Central memory CD8-positive, alpha-beta T cell (primary cell): ENCODE measurements at regions not wholly inside any gene's neighbourhood (a gene's known extent, or its start where the extent isn't known, plus 50 kb on each side); places are given as distances from the start of the nearest gene placed in this dataset.
"Not testable (repeated sequence)": the region's sequence is repeated elsewhere in the genome, so short reads cannot be mapped to it uniquely, and the experiment has no call there.

Experiments used
- ATAC-seq: fragments of 150-1000 bp; cut with Tn5 transposase; replicated peaks from 2 replicates; pipeline ENCODE4 v1.10.0; 2022; ENCODE audit warnings: mild to moderate bottlenecking, moderate FRiP score, moderate number of reproducible peaks; ENCODE audit not compliant: poor library complexity, severe bottlenecking; ENCODE audit errors: extremely low read depth
- DNase-seq, 2 donors: peaks; one replicate each; pipeline ENCODE4 v3.0.0; 2021; ENCODE audit warnings: low spot score in 2 of 2
- H3K27ac Mint-ChIP-seq: one replicate; pipeline ENCODE4 v1.8.0; 2022; ENCODE audit warnings: low read depth, mild to moderate bottlenecking, moderate library complexity, mixed read lengths
- H3K27me3 Mint-ChIP-seq: one replicate; pipeline ENCODE4 v1.8.0; 2022; ENCODE audit warnings: mixed read lengths
- H3K36me3 Mint-ChIP-seq: one replicate; pipeline ENCODE4 v1.8.0; 2022; ENCODE audit warnings: mild to moderate bottlenecking, moderate library complexity, mixed read lengths; ENCODE audit not compliant: insufficient read depth
- H3K4me1 Mint-ChIP-seq: one replicate; pipeline ENCODE4 v1.8.0; 2022; ENCODE audit warnings: mixed read lengths
- H3K4me3 Mint-ChIP-seq: one replicate; pipeline ENCODE4 v1.8.0; 2022; ENCODE audit warnings: mild to moderate bottlenecking, moderate library complexity, mixed read lengths
- H3K9me3 Mint-ChIP-seq: one replicate; pipeline ENCODE4 v1.8.0; 2022; ENCODE audit warnings: mixed read lengths

GRCh38 chr22:42194104-42194851, 63.7 kb upstream of the CYP2D6 start:
- Mint-ChIP-seq H3K27ac (no peak overlapping the region), H3K4me3 (no peak overlapping the region), H3K4me1 (peaks cover 39% of the 10 kb centered on the region), H3K36me3 (peaks cover 4% of the 10 kb centered on the region), H3K9me3 (no peaks in the 10 kb centered on the region), H3K27me3 (no peaks in the 10 kb centered on the region)
- no peak for DNase-seq
- no peak for ATAC-seq

- Mint-ChIP-seq H3K4me1 (peaks cover 54% of the 10 kb centered on the region), H3K4me3 (no peak overlapping the region), H3K27me3 (no peaks in the 10 kb centered on the region), H3K36me3 (peaks cover 6% of the 10 kb centered on the region), H3K27ac (no peak overlapping the region), H3K9me3 (no peaks in the 10 kb centered on the region)
- DNase-seq (no peak), ATAC-seq (no peak)
Measured at GRCh38 chr22:42192547-42192946, 61.9 kb upstream of the CYP2D6 start.

GRCh38 chr22:42190274-42190673, 59.7 kb upstream of the CYP2D6 start:
- Mint-ChIP-seq H3K4me1 (peaks cover 67% of the 10 kb centered on the region), H3K9me3 (no peaks in the 10 kb centered on the region), H3K36me3 (peaks cover 6% of the 10 kb centered on the region), H3K4me3 (no peak overlapping the region), H3K27me3 (no peaks in the 10 kb centered on the region), H3K27ac (no peak overlapping the region)
- DNase-seq (no peak), ATAC-seq (no peak)

- DNase-seq (no peak), ATAC-seq (no peak)
- Mint-ChIP-seq H3K4me3 (no peak overlapping the region), H3K4me1 (peaks cover 70% of the 10 kb centered on the region), H3K27ac (peak overlapping the region; percentile 38), H3K27me3 (no peaks in the 10 kb centered on the region), H3K9me3 (no peaks in the 10 kb centered on the region), H3K36me3 (peaks cover 6% of the 10 kb centered on the region)
Measured at GRCh38 chr22:42189761-42190160, 59.2 kb upstream of the CYP2D6 start.

GRCh38 chr22:42188808-42189447, 58.3 kb upstream of the CYP2D6 start:
- Mint-ChIP-seq H3K9me3 (no peaks in the 10 kb centered on the region), H3K4me1 (peaks cover 68% of the 10 kb centered on the region), H3K4me3 (no peak overlapping the region), H3K36me3 (peaks cover 6% of the 10 kb centered on the region), H3K27ac (peak overlapping the region; percentile 38), H3K27me3 (no peaks in the 10 kb centered on the region)
- no peak for ATAC-seq
- DNase-seq, result no peak

- H3K4me3 Mint-ChIP-seq, result no peak overlapping the region
- H3K36me3 Mint-ChIP-seq, result peaks cover 4% of the 10 kb centered on the region
- peaks cover 69% of the 10 kb centered on the region for H3K4me1 Mint-ChIP-seq
- no peak for ATAC-seq
- no peak overlapping the region for H3K27ac Mint-ChIP-seq
- H3K9me3 Mint-ChIP-seq, result no peaks in the 10 kb centered on the region
- no peak for DNase-seq
- H3K27me3 Mint-ChIP-seq, result no peaks in the 10 kb centered on the region
Measured at GRCh38 chr22:42187646-42188045, 57.0 kb upstream of the CYP2D6 start.

- Mint-ChIP-seq H3K4me1 (peaks cover 81% of the 10 kb centered on the region), H3K36me3 (peaks cover 4% of the 10 kb centered on the region), H3K9me3 (no peaks in the 10 kb centered on the region), H3K27me3 (no peaks in the 10 kb centered on the region), H3K27ac (no peak overlapping the region), H3K4me3 (no peak overlapping the region)
- DNase-seq (no peak), ATAC-seq (no peak)
Measured at GRCh38 chr22:42185915-42186439, 55.4 kb upstream of the CYP2D6 start.

- H3K4me3 Mint-ChIP-seq, result no peak overlapping the region
- peaks cover 86% of the 10 kb centered on the region for H3K4me1 Mint-ChIP-seq
- ATAC-seq (no peak), DNase-seq (no peak)
- H3K27me3 Mint-ChIP-seq, result no peaks in the 10 kb centered on the region
- peaks cover 4% of the 10 kb centered on the region for H3K36me3 Mint-ChIP-seq
- H3K9me3 Mint-ChIP-seq, result no peaks in the 10 kb centered on the region
- H3K27ac Mint-ChIP-seq, result peak overlapping the region; percentile 87
Measured at GRCh38 chr22:42184852-42185251, 54.2 kb upstream of the CYP2D6 start.

GRCh38 chr22:42183461-42184059, 53.0 kb upstream of the CYP2D6 start:
- Mint-ChIP-seq H3K4me1 (peaks cover 82% of the 10 kb centered on the region), H3K27ac (peak overlapping the region; percentile 87), H3K4me3 (peak overlapping the region; percentile 29)
- DNase-seq, H3K36me3 Mint-ChIP-seq, H3K27me3 Mint-ChIP-seq, H3K9me3 Mint-ChIP-seq: not testable (repeated sequence)
- ATAC-seq, result peak; percentile 57

GRCh38 chr22:42180349-42180842, 49.8 kb upstream of the CYP2D6 start:
- DNase-seq (peak in 1 of 2 donors; percentile 35), ATAC-seq (peak; percentile 98)
- Mint-ChIP-seq H3K36me3 (peaks cover 14% of the 10 kb centered on the region), H3K27ac (peak overlapping the region; percentile 61), H3K9me3 (no peaks in the 10 kb centered on the region), H3K4me3 (no peak overlapping the region), H3K4me1 (peaks cover 77% of the 10 kb centered on the region), H3K27me3 (no peaks in the 10 kb centered on the region)
